SK-N-SH (cell line): ENCODE measurements at regions not wholly inside any gene's neighbourhood (a gene's known extent, or its start where the extent isn't known, plus 50 kb on each side); places are given as distances from the start of the nearest gene placed in this dataset.

Source experiments
- CTCF ChIA-PET: fragments of 300-600, 350-600 bp; formaldehyde crosslinking; extraction: SDS; loops from one replicate; lab custom pipeline; 2021; lab: Yijun Ruan, JAX
- POLR2A ChIA-PET: fragments of 350-600 bp; sonication (Branson Sonifier 250); formaldehyde crosslinking; extraction: SDS; loops from one replicate; lab custom pipeline; 2020; ENCODE audit warnings: antibody characterized with exemption, inconsistent platforms; lab: Yijun Ruan, JAX
- DNase-seq: peaks from one replicate; pipeline ENCODE4 v3.0.0; 2012
- H2AFZ ChIP-seq: fragments of 200-600 bp; sonication (generic); 2 replicates; pipeline ENCODE4 v1.8.1; 2016; ENCODE audit warnings: antibody characterized with exemption, mild to moderate bottlenecking, low read depth
- H3F3A ChIP-seq: fragments of 200-600 bp; sonication (generic); replicated peaks from 2 replicates; pipeline ENCODE3; 2016; ENCODE audit warnings: antibody characterized with exemption, mild to moderate bottlenecking; ENCODE audit not compliant: insufficient read depth
- H3K27ac ChIP-seq, 2 experiments: fragments of 200-500 bp in 1 of 2; fragments of 200-600 bp in 1 of 2; sonication (Bioruptor generic) in 1 of 2; sonication (generic), shearing (Covaris generic) in 1 of 2; 2 replicates each; pipeline versions ENCODE4 v1.5.1 to v1.6.1; 2014 to 2016; ENCODE audit warnings: low read depth in 2 of 2, inconsistent platforms in 1 of 2, low read length in 1 of 2, mild to moderate bottlenecking in 1 of 2, mixed read lengths in 1 of 2
- H3K27me3 ChIP-seq: fragments of 200-600 bp; sonication (generic), shearing (Covaris generic); 2 replicates; pipeline ENCODE4 v1.6.1; 2016; ENCODE audit warnings: mixed run types; ENCODE audit not compliant: insufficient read depth
- H3K36me3 ChIP-seq, 2 experiments: fragments of 200-500 bp in 1 of 2; fragments of 200-600 bp in 1 of 2; sonication (Bioruptor generic) in 1 of 2; sonication (generic) in 1 of 2; replicated peaks in 1 of 2; 2 replicates each; pipeline versions ENCODE3 to v1.5.1; 2014 to 2016; ENCODE audit warnings: low read length in 1 of 2, mild to moderate bottlenecking in 1 of 2; ENCODE audit not compliant: insufficient read depth in 2 of 2, control insufficient read depth in 1 of 2
- H3K4me1 ChIP-seq, 2 experiments: fragments of 200-500 bp in 1 of 2; fragments of 200-600 bp in 1 of 2; sonication (Bioruptor generic) in 1 of 2; sonication (generic), shearing (Covaris generic) in 1 of 2; 2 replicates each; pipeline versions ENCODE4 v1.5.1 to v1.6.1; 2014 to 2016; ENCODE audit warnings: low read depth in 1 of 2, low read length in 1 of 2, mixed run types in 1 of 2; ENCODE audit not compliant: insufficient read depth in 2 of 2, control insufficient read depth in 1 of 2
- H3K4me2 ChIP-seq: fragments of 200-600 bp; sonication (generic), shearing (Covaris generic); 2 replicates; pipeline ENCODE4 v1.6.1; 2017; ENCODE audit warnings: mixed run types
- H3K4me3 ChIP-seq, 2 experiments: fragments of 200-500 bp in 1 of 2; fragments of 200-600 bp in 1 of 2; sonication (Bioruptor generic) in 1 of 2; sonication (generic), shearing (Covaris generic) in 1 of 2; 2 replicates each; pipeline versions ENCODE4 v1.5.1 to v1.8.1; 2014 to 2016; ENCODE audit warnings: low read depth in 2 of 2, inconsistent platforms in 1 of 2, low read length in 1 of 2, mild to moderate bottlenecking in 1 of 2, mixed read lengths in 1 of 2, moderate library complexity in 1 of 2
- H3K79me2 ChIP-seq: fragments of 200-600 bp; sonication (generic); 2 replicates; pipeline ENCODE4 v1.8.1; 2017; ENCODE audit warnings: mild to moderate bottlenecking; ENCODE audit not compliant: insufficient read depth
- H3K9ac ChIP-seq: fragments of 200-600 bp; sonication (generic); 2 replicates; pipeline ENCODE4 v1.6.1; 2017; ENCODE audit warnings: mixed run types
- H3K9me2 ChIP-seq: fragments of 200-600 bp; sonication (generic); 2 replicates; pipeline ENCODE4 v1.6.1; 2017; ENCODE audit warnings: mixed run types
- H3K9me3 ChIP-seq: fragments of 200-600 bp; sonication (generic); 2 replicates; pipeline ENCODE4 v1.6.1; 2017; ENCODE audit warnings: mixed run types, mild to moderate bottlenecking, moderate library complexity
- H4K20me1 ChIP-seq: fragments of 200-600 bp; sonication (generic); 2 replicates; pipeline ENCODE4 v1.6.1; 2017; ENCODE audit warnings: mild to moderate bottlenecking, mixed run types; ENCODE audit not compliant: insufficient read depth
- CHD2 ChIP-seq: fragments of 150-350 bp; IDR thresholded peaks from 2 replicates; pipeline ENCODE4 v1.6.1; 2018; ENCODE audit warnings: low read length; ENCODE audit not compliant: partially characterized antibody
- ELF1 ChIP-seq: IDR thresholded peaks from 2 replicates; pipeline ENCODE4 v1.4.0; 2012
- EP300 ChIP-seq, 2 experiments: IDR thresholded peaks; 2 replicates each; pipeline versions ENCODE4 v1.4.0 to v1.6.1; 2012; ENCODE audit warnings: borderline replicate concordance in 1 of 2, low read depth in 1 of 2, low read length in 1 of 2
- EZH2phosphoT487 ChIP-seq: fragments of 200-600 bp; sonication (generic); IDR thresholded peaks from 2 replicates; pipeline ENCODE4 v1.6.1; 2017; ENCODE audit warnings: low read depth, mixed run types, mild to moderate bottlenecking, antibody characterized with exemption, moderate library complexity, borderline replicate concordance
- FOXJ3 ChIP-seq: sonication (generic); formaldehyde crosslinking; IDR thresholded peaks from 2 replicates; pipeline ENCODE4 v1.5.1; 2020; ENCODE audit warnings: mild to moderate bottlenecking, missing genetic modification reagents
- FOXM1 ChIP-seq: IDR thresholded peaks from 2 replicates; pipeline ENCODE4 v1.4.0; 2012; ENCODE audit warnings: low read depth, mild to moderate bottlenecking
- MEF2A ChIP-seq: IDR thresholded peaks from 2 replicates; pipeline ENCODE4 v1.4.0; 2012; ENCODE audit warnings: low read depth, borderline replicate concordance
- POLR2AphosphoS5 ChIP-seq: IDR thresholded peaks from 2 replicates; pipeline ENCODE4 v1.6.1; 2012; ENCODE audit warnings: low read depth, low read length
- RAD21 ChIP-seq: IDR thresholded peaks from 2 replicates; pipeline ENCODE4 v1.6.1; 2012; ENCODE audit warnings: mild to moderate bottlenecking, low read length
- RCOR1 ChIP-seq: fragments of 150-350 bp; IDR thresholded peaks from 2 replicates; pipeline ENCODE4 v1.6.1; 2017; ENCODE audit warnings: antibody characterized with exemption, low read length
- REST ChIP-seq: IDR thresholded peaks from 2 replicates; pipeline ENCODE4 v1.6.1; 2012; ENCODE audit warnings: mild to moderate bottlenecking, low read depth, low read length, moderate library complexity
- RFX5 ChIP-seq: IDR thresholded peaks from 2 replicates; pipeline ENCODE4 v1.6.1; 2012; ENCODE audit warnings: mild to moderate bottlenecking, improper control_type of control experiment, low read length
- TAF1 ChIP-seq: IDR thresholded peaks from 2 replicates; pipeline ENCODE4 v1.6.1; 2012; ENCODE audit warnings: low read depth, mild to moderate bottlenecking, low read length, moderate library complexity, borderline replicate concordance
- USF2 ChIP-seq: fragments of 150-350 bp; IDR thresholded peaks from 2 replicates; pipeline ENCODE4 v1.6.1; 2017; ENCODE audit warnings: antibody characterized with exemption, low read length, low read depth, borderline replicate concordance
- YY1 ChIP-seq: IDR thresholded peaks from 2 replicates; pipeline ENCODE4 v1.4.0; 2012; ENCODE audit warnings: low read depth, mild to moderate bottlenecking
- ZBTB33 ChIP-seq: IDR thresholded peaks from 2 replicates; pipeline ENCODE4 v1.4.0; 2012; ENCODE audit warnings: low read depth, borderline replicate concordance
- WGBS: methylation state at CpG from one replicate; pipeline ENCODE4 v1.1.6; 2017; ENCODE audit warnings: low lambda C conversion rate; 5-methylcytosine and 5-hydroxymethylcytosine counted together

- POLR2A ChIA-PET = no interaction called here
- Histone ChIP-seq H3K79me2 (no peaks in the 10 kb centered on the region), H3K27me3 (no peaks in the 10 kb centered on the region), H3K9me2 (no peaks in the 10 kb centered on the region), H3K27ac (no peak overlapping the region), H3K9me3 (no peaks in the 10 kb centered on the region), H4K20me1 (no peaks in the 10 kb centered on the region), H3K4me1 (no peaks in the 10 kb centered on the region), H3K9ac (no peak overlapping the region), H3K4me2 (no peak overlapping the region), H3K4me3 (no peak overlapping the region), H3K36me3 (no peaks in the 10 kb centered on the region), H2AFZ (no peak overlapping the region), H3F3A (no peaks in the 10 kb centered on the region)
- TF ChIP-seq MEF2A = no peak
- TF ChIP-seq EZH2phosphoT487 = no peak
- no peak for TF ChIP-seq REST
- TF ChIP-seq YY1 = no peak
- no peak for TF ChIP-seq FOXM1
- no peak for TF ChIP-seq EP300 (IDR thresholded peaks at IDR 0.05; ENCODE audit: borderline replicate concordance in 1 of 2, low read depth in 1 of 2, low read length in 1 of 2)
- TF ChIP-seq POLR2AphosphoS5 = no peak
- TF ChIP-seq ELF1 = no peak
- TF ChIP-seq RCOR1 = no peak
- TF ChIP-seq FOXJ3 (CRISPR knock-in tag) = no peak
- TF ChIP-seq ZBTB33 = no peak
- no peak for TF ChIP-seq RAD21
- TF ChIP-seq TAF1 = no peak
- no peak for TF ChIP-seq RFX5
- TF ChIP-seq CHD2 = no peak
- TF ChIP-seq USF2 = no peak
- WGBS = 53% methylated on average over 2 of the region's 2 CpGs
- no peak for DNase-seq
- CTCF ChIA-PET = no interaction called here
Measured at GRCh38 chr13:90256746-90257145, 1090.7 kb upstream of the MIR17HG start.
